ENCODE measurements at regions not wholly inside any gene's neighbourhood (a gene's known extent, or its start where the extent isn't known, plus 50 kb on each side); places are given as distances from the start of the nearest gene placed in this dataset.
A peak's percentile ranks its signal among the peaks of the same experiment; 100 is the strongest.

DNA sequence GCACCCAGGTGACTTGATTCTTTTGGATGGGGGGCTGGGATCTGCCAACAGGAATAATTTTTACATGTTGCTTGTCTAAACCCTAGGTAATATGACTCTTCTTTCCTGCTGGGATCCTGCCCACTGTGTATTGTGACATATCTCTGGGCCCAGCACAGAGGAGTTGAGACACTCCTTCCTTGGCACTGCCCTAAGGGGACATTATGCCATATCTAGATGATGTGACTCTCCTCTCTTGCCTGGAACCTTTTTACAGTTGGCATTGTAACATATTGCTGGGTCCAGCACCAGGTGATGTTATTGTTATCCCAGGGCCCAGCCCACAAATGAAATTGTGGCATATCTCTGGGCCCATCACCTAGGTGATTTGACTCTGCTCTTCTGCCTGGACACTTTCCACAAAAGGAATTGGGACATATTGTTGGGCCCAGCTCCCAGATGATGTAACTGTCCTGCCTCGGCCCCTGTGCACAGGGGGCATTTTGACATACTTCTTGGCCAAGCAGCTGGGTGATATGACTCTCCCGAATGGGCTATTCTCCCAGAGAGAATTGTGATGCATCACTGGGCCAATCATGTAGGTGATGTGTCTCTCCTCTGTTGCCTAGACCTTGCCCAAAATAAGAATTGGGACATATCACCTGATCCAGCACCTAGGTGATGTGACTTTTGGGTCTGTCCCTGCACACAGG lies 1837.7 kb downstream of the TP53TG3F start:
- no peak for DNase-seq

DNA sequence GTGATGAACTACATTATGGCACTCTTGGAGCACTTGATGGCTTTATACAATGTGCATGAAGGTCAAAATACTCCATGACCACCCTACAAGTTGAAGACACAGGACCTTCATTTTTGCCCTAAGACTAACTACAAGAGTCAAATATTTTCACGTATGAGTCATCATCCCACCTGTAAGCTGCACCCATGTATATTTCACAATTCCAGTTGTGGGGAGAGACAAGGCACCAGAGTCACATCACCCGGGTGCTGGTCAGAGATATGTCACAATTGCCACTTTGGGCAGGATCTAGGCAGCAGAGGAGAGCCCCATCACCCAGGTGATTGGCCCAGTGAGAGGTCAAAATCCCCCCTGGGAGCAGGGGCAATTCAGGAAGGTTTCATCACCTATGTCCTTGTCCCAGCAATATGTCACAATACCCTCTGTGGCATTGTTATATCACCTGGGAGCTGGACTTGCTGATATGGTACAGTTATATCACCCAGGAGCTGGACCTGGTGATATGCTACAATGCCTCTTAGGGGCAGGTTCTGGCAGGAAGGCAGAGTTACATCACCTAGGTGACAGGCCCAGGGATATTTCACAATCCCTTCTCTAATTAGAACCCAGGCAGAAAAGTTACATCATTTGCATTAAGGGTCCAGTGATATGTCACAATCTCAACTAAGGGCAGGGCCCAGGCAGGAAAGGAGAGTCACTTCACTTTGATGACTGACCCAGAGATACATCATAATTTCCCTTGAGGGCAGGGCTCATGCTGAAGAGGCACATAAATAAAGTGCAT lies 1839.2 kb downstream of the TP53TG3F start:
- no peak for DNase-seq

DNA sequence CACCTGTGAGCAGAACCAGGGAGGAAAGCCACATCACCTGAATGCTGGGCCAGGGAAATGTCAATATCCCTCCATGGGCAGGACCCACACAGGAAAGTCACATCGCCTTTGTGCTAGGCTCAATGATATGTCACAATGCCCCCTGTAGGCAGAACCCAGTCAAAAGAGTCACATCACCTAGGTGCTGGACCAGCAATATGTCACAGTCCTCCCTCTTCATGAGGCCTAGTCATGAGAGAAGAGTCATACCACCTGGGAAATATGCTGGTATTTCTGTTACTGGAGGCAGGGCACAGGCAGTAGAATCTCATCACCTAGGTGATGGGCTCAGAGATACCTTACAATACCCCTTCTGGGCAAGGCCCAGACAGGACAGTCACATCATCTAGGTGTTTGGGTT lies 1843.4 kb downstream of the TP53TG3F start:
- no peak for DNase-seq

DNA sequence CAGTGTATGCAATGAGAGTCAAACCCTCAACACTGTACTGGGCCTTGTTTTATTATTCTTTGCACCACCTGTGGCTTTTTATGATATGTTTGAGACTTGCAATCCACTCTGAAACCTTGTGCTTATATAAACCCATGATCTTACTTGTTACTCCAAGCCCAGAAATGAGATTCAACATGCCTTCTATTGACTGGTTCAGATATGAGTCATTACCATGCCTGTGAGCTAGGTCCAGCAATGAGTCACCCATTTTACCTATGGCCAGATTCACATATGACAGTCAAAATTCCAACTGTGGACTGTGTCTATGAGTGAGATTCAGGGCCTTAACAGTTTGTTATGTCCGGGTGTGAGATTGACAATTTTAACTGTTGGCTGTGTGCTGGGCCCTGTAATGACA lies 1846.1 kb downstream of the TP53TG3F start:
- no peak for DNase-seq

DNA sequence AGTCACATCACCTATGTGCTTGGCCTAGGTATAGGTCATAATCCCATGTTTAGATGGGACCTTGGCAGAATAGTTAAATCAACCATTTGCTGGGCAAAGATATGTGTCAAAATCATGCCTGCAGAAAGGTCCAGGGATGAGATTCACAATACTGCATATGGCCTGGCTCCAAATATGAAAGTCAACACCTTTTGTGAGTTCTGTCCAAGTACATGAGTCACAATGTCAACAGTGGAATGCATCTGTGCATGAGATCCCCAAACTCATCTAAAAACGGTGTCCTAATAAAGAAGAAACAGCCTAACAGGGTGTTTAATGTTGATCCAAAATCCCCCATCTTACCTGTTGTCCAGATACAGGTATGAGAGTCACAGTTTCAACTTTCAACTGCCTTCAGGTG lies 1847.5 kb downstream of the TP53TG3F start:
- DNase-seq = no peak

DNA sequence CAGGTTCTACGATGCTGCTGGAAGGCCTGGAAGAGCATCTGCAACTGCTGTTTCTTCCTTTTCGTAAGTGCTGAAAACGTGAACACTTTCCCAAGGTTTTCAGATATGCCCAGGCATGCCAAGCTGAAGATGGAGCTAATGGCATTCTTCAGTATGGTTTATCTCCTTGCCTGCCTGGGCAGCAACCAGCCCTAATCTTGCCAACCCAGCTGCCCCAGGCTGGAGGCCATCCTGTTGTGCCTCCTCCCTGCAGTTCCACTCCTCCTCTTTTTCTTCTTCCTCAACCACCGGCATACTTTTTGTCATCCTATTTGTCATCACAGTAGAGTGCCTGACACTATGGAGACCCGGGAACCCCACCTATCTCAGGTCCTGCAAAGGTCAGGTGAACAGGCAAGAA lies 1849.3 kb downstream of the TP53TG3F start:
- DNase-seq = no peak

DNA sequence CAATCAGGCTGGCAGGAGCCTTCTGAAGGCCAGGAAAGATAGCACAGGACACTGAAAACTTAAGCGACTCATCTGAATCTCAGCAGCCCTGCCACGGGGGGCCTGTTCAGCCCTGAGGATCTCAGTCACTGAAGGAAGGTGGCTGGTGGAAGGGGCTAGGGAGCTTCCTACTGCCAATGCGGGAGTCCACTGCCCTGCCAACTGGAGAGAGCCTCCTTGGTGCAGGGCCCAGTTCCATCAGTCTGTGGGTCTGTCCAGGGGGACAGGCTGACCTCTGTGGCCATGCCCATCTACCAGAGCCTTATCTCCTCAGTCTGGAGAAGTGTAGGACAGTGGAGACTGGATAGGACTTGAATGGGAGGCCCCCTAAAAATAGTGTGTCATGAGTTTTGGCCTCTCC lies 1851.6 kb downstream of the TP53TG3F start:
- no peak for DNase-seq

DNA sequence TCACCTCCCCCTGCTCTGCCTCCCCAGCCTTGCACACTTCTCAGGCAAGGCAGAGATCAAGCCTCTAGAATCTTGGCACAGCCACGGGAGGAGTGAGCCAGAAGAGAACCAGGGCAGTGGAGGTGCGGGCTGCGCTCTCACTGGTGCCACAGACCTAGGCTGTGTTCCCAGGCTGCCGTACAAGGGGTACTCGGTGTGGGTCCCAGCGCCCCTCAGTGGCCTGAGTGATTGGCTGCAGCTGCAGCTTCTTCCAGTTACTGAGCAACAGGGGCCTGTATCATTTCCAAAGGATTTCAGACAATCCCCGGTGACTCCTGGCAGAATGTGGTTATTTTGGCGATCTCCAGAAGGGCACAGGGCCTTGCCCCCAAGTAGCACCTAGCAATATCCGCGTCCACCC lies 1852.1 kb downstream of the TP53TG3F start:
- DNase-seq = no peak

DNA sequence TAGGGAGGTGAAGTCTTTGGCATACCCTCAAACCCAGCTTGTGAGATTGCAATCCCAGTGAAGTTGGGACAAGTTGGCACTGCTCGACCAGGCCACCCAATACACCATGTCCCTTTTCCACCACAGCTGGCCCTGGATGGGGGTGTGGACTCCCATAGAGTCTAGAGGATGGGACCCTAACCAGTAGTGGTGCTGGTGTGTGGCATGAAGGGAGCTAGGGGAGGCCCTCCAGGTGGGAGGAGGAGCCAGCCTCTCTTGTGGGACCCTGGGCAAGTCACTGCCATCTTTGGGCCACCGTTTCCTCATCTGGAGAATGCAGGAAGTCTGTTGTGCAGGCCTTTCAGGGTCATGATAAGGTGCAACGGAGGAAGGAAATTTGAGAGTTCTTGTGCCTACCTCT lies 1854.9 kb downstream of the TP53TG3F start:
- no peak for DNase-seq

DNA sequence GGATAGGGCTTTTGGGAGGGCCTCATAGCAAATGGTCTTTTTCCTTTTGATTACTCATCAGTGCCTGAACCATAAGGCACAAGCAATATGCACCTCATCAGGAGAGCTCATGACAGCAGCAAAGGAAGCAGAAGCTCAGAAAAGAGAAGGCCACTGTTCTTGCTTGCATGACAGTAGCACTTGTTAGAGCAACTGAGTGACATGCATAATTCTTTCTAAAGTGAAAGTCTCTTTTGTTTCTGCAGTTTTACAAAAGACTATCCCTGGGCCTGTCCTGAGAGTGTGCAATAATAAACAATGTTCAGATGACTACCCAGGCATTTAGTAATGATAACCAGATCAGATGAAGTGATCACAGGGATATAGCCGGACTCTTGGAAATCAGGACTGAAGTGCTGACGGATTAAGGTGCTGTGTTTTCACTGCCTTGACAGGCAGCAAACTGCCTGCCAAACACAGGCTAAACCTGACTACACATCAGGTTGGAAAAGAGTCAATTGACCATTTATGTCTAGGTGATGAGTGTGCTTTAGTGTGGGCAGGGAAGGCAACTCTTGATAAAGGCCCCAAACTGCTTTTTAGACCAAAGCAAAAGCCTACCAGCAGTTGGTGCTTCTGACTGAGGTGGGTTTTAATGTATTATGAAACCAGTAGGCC lies 1860.3 kb downstream of the TP53TG3F start:
- no peak for DNase-seq

DNA sequence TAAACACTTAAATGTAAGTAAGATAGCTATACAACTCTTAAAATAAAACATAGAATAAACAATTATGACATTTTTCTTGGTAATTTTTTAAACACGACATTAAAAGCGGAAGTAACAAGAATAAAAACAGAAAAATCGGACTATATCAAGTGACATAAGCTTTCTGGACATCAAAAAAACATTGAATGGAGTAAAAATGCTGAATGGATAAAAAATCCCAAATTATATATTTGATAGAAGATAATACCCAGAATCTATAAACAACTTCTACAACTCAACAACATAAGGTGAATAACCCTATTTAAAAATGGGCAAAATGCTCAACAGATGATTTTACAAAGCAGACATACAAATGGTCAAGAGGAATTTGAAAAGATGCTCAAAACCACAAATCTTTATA lies 1866.5 kb downstream of the TP53TG3F start:
- DNase-seq = no peak

DNA sequence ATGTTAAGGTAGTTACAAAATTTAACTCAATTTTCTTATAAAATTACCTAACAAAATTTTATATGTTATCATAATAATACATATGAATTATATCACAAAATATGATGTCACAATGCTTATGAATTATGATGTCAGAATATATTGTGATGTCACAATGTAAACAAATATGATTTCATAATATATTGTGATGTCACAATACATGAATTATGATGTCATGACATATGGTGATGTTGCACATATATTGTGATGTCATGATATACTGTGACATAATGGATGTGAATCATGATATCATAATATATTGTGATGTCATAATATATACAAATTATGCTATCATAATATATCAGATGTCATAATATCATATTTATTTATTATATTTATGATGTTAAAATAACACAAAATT lies 1879.9 kb downstream of the TP53TG3F start:
- DNase-seq = no peak

DNA sequence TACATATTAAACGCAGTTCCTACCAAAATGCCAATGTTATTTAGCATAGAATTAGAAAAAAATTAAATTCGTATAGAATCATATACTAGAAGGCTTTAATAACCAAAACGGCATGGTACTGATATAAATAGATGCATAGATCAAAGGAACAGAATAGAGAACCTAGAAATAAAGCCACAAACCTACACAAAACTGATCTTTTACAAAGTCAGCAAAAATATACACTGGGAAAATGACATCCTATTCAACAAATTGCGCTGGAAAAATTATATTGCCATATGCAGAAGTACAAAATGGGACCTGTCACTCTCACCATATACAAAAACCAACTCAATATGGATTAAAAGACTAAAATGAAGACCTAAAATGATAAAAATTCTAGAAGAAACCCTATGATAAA lies 1882.6 kb downstream of the TP53TG3F start:
- no peak for DNase-seq

DNA sequence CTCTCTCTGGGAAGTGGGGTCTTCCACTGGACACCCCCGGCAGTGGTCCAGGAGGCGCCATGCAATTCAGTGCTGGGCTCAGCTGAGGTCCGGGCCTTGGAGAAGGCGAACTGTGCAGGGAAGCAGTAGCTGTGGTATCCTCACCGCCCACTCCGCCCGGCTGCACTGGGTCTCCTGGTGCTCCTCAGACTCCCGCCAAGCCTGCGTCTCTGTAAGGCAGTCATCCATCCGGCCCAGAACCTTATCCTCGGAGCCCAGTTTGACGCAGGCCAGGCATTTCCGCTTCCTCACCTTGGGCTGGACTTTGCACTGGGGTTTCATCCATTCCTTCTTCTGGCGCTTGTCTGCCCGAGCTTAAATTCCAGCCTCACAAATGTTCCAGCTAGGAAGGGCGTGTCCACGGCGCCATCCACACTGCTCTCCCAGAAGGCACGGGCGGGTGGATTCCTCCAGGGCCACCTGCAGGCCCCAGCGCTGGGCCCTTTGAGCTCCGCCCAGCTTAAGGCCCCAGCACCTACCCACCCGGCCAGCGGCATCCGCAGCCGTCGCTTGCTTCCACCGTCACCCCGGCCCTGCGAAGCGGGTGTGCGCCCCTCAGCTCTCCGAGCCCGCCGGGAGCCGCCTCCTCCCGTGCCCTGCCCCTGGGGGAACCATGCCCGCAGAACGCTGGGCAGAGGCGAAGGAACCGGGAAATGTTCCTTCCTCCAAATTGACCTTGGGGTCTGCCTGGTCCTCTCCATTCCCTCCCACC lies 1884.8 kb downstream of the TP53TG3F start:
- DNase-seq = no peak

DNA sequence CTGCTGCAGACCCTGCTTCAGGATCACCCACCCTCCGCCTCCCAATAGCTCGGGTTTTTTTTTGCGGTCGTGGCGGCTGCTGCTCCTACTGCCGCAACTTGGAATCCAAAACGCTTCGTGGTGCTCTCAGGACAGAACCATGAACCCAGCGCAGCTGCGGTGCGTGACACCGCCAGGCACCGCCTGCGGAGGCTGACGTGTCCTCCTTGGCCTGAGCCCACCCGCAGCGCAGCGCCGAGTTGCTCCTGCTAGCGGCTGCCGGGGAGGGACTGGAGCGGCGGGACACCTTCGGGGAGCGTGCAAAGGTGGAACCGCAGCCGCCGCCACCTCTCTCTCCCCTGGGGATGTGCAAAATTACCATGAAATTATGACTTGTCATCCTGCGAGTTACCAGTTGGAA lies 1893.0 kb downstream of the TP53TG3F start:
- DNase-seq = no peak

DNA sequence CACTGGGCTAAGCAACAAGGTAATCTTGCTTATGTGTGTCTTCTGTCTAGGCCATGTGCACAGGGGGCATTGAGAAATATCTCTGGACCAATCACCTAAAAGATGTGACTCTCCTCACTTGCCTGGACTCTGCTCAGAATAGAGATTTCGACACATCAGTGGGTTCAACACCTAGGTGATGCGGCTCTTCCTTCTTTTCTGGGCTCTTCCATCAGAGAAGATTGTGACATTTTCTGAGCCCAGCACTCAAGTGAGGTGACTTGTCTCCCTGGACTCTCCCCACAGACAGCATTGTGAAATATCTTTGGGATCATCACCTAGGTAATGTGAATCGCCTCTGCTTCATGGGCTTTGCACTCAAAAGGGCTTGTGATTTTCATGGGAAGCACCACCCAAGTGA lies 1904.1 kb downstream of the TP53TG3F start:
- DNase-seq = no peak

DNA sequence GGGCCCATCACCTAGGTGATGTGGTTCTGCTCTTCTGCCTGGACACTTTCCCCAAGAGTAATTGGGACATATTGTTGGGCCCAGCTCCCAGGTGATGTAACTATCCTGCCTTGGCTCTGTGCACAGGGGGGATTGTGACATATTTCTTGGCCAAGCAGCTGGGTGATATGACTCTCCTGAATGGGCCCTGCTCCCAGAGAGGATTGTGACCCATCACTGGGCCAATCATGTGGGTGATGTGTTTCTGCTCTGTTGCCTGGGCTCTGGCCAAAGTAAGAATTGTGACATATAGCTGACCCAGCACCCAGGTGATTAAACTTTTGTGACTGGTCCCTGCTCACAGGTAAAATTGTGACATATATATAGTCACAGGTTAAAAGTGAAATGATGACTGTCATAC lies 1904.9 kb downstream of the TP53TG3F start:
- no peak for DNase-seq

DNA sequence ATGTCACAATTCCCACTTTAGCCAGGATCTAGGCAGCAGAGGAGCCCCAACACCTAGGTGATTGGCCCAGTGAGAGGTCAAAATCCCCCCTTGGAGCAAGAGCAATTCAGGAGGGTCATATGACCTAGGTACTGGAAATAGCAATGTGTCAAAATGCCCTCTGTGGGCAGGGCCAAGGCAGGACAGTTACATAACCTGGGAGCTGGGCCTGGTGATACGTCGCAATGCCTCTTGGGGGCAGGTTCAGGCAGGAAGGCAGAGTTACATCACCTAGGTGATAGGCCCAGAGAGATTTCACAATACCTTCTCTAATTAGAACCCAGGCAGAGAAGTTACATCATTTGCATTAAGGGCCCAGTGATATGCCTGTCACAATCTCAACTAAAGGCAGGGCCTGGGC lies 1906.3 kb downstream of the TP53TG3F start:
- no peak for DNase-seq

DNA sequence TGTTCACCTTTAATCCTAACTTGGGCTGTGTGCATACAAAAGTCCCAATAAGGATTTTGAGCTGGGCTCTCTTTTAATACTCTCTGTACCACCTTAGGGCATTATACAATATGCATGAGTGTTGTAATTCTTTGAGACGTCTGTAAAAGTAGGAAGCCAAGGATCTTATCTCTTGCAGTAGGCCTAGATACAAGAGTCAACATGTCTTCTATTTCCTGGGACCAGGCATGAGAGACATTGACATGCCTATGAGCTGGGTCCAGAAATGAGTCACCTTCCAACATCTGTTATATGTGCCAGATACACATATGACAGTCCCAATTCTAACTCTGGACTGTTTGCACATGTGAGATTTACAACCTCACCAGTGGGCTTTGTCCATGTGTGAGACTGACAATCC lies 1911.2 kb downstream of the TP53TG3F start:
- no peak for DNase-seq

DNA sequence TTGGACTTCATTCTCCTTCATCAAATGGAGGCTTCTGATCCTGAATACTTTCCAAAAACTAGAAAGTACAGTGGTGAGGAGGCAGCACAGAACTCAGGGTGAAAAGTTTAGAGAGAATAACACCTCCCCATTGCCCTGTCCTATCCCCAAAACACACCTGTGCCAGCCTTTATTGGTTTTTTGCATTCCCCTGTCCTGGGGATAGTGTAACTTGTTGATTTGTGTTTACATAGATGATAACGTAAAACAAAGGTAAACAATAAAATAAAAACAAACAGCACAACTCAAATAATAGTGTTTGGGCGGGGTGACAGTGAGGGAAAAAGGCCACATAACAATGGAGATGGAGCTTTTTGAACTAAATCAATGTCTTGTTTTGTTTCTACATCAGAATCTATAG lies 1917.7 kb downstream of the TP53TG3F start:
- DNase-seq = no peak

DNA sequence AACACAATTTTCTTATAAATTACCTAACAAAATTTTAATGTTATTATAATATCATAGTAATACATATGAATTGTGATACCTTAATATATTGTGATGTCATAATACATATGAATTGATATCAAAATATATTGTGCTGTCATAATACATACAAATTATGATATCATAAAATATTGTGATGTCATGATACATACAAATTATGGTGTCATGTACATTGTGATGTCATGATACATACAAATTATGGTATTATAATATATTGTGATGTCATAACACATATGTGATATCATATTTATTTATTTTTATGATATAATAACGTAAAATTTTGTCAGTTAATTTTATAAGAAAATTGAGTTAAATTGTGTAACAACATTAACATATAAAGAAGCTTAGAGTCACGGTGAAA lies 1927.2 kb downstream of the TP53TG3F start:
- no peak for DNase-seq

DNA sequence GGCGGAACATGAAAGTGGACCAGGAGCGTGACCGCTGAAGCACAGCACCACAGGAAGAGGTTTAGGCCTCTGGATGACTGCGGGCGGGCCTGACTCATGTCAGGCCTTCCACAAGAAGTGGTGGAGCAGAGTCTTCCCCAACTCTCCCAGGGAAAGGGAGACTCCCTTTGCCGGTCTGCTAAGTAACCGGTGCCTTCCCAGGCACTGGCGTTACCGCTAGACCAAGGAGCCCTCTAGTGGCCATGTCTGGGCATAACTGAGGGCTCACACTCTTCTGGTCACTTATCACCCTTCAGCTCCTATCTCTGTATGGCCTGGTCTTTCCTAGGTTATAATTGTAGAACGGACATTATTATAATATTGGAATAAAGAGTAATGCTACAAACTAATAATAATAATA lies 1931.9 kb downstream of the TP53TG3F start:
- peak; percentile 2 for DNase-seq

DNA sequence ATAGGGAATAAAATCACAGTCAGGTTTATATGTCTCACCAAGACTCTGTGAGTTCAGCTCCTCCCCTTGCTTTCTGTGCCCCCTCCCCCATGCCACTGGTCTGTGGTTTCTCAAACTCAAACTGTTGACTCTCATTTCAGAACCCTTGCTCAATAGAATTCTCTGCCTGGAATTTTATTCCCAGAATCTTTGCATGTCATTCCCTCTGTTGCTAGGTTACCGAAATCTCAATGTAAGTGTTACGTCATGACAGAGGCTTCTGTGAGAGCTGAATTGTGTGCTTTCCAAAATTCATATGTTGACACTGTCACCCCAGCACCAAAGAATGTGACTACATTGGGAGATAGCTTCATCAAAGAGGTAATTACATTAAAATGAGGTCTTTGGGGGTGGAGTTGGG lies 1938.8 kb downstream of the TP53TG3F start:
- no peak for DNase-seq

DNA sequence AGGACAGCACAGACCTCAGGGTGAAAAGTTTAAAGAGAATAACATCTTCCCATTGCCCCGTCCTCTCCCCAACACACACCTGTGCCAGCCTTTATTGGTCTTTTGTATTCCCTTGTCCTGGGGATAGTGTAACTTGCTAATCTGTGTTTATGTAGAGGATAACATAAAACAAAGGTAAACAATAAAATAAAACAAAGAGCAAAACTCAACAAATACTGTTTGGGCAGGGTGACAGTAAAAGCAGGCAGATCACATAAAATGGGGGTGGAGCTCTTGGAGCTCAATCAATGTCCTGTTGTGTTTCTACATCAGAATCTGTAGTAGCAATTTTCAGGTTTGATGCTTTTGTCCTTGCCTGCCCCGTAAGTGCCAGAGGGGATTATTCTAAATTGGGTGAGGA lies 1939.7 kb downstream of the TP53TG3F start:
- DNase-seq = no peak
